ENCODE measurements at regions not wholly inside any gene's neighbourhood (a gene's known extent, or its start where the extent isn't known, plus 50 kb on each side); places are given as distances from the start of the nearest gene placed in this dataset.

- Mint-ChIP-seq H3K9me3 (peaks cover 7% of the 10 kb centered on the region), H3K4me1 (peaks cover 41% of the 10 kb centered on the region), H3K36me3 (ENCODE audit: low read depth) (peaks cover 29% of the 10 kb centered on the region), H3K4me3 (no peak overlapping the region), H3K27me3 (no peaks in the 10 kb centered on the region), H3K27ac (no peak overlapping the region)
- CTCF ChIA-PET = interaction anchor here (0.7 kb wide), 1 partner anchor 19 kb away, joined by 4 read pairs; no protein-coding TSS in a partner anchor
- POLR2A ChIA-PET = no interaction called here
- no peak for DNase-seq
Observed at GRCh38 chr11:95686265-95686664, 103.3 kb downstream of the FAM76B start.

DNA sequence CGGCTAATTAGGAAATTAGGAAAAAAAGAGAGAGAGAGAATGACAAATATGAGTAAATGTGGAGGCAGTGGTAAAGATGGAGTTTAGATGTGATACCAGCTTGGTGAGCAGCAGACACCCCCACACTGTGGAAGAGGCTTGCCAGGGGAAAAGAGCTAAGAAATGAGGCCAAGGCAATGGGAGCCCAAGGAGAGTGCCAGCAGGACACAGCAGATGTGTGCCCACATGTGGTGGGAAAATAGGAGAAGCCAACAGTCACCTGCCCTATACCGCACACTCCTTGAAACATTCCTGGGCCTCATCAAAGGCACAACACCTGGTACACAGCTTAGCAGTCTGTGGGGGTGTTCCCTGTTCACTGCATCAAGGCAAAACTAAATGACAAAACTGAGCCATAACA, 104.9 kb downstream of the FAM76B start:
- DNase-seq = no peak
- Mint-ChIP-seq H3K27me3 (no peaks in the 10 kb centered on the region), H3K4me3 (no peak overlapping the region), H3K36me3 (ENCODE audit: low read depth) (peaks cover 29% of the 10 kb centered on the region), H3K27ac (no peak overlapping the region), H3K4me1 (peaks cover 55% of the 10 kb centered on the region), H3K9me3 (peaks cover 7% of the 10 kb centered on the region)
- ChIA-PET CTCF (interaction anchor here (1.4 to 2.2 kb wide), 2 partner anchors 11 to 15 kb away, joined by 3 to 4 read pairs; no protein-coding TSS in a partner anchor), POLR2A (no interaction called here)

GRCh38 chr11:95684170-95684569, 105.4 kb downstream of the FAM76B start:
- ChIA-PET POLR2A (no interaction called here), CTCF (interaction anchor here (1.0 to 2.2 kb wide), 5 partner anchors 11 to 422 kb away, joined by 3 to 4 read pairs (median 3); no protein-coding TSS in a partner anchor)
- Mint-ChIP-seq H3K4me3 (no peak overlapping the region), H3K36me3 (ENCODE audit: low read depth) (peaks cover 29% of the 10 kb centered on the region), H3K9me3 (peaks cover 7% of the 10 kb centered on the region), H3K27ac (no peak overlapping the region), H3K27me3 (no peaks in the 10 kb centered on the region), H3K4me1 (peaks cover 60% of the 10 kb centered on the region)
- DNase-seq = no peak

DNA sequence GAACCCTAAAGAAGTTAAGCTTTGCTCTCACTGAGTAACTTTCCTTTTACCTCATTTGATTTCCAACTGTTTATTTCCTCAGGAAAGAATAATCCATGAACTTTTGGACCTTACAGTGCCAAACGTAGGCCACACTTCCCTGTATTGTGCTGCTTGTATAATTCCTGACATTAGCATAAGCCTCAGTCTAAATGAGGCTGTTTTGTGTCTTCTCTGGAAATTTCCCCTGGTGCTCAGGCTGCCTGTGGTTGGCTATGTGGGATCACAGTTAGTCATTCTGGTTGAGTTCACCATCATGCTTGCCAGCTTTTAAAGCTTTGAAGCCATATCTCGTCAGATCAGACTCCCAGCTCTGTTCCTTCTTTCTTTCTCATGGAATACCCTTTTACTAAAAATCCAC, 107.0 kb downstream of the FAM76B start:
- CTCF ChIA-PET = interaction anchor here (0.7 to 0.9 kb wide), 2 partner anchors 10 to 23 kb away, joined by 3 to 4 read pairs; no protein-coding TSS in a partner anchor
- POLR2A ChIA-PET = interaction anchor here (0.9 kb wide), 1 partner anchor 17 kb away, joined by 3 read pairs; no protein-coding TSS in a partner anchor
- H3K4me3 Mint-ChIP-seq = no peak overlapping the region
- H3K27ac Mint-ChIP-seq = no peak overlapping the region
- no peaks in the 10 kb centered on the region for H3K27me3 Mint-ChIP-seq
- DNase-seq = no peak
- peaks cover 22% of the 10 kb centered on the region for H3K36me3 Mint-ChIP-seq (ENCODE audit: low read depth)
- H3K4me1 Mint-ChIP-seq = peaks cover 61% of the 10 kb centered on the region
- H3K9me3 Mint-ChIP-seq = peaks cover 6% of the 10 kb centered on the region

GRCh38 chr11:95680169-95680929, 109.2 kb downstream of the FAM76B start:
- no peak for DNase-seq
- H3K27ac Mint-ChIP-seq = peak overlapping the region; percentile 69
- H3K4me1 Mint-ChIP-seq = peaks cover 54% of the 10 kb centered on the region
- H3K36me3 Mint-ChIP-seq (ENCODE audit: low read depth) = peaks cover 16% of the 10 kb centered on the region
- POLR2A ChIA-PET = no interaction called here
- no peak overlapping the region for H3K4me3 Mint-ChIP-seq
- no peaks in the 10 kb centered on the region for H3K27me3 Mint-ChIP-seq
- H3K9me3 Mint-ChIP-seq = peaks cover 12% of the 10 kb centered on the region
- CTCF ChIA-PET = interaction anchor here (0.6 to 4.1 kb wide), 5 partner anchors 13 to 675 kb away, joined by 3 to 14 read pairs (median 4); no protein-coding TSS in a partner anchor

DNA sequence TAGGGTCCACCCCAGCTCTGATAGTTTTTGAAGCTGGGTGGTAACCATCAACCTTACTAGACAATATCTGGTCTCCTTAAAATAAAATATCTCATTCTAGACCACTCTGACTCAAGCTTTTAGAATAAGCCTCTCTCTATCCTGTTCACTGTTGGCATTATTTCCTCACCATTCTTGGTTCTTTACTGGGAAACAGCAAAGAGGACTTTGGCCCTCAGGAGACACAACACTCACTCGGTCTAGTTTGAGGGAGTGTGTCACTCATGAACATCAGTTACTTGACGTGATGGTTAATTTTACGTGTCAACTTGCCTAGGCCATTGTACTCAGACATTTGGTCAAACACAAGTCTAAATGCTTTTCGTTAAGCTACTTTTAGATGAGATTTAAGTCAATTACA, 110.6 kb downstream of the FAM76B start:
- Mint-ChIP-seq H3K27ac (no peak overlapping the region), H3K9me3 (peaks cover 19% of the 10 kb centered on the region), H3K4me3 (no peak overlapping the region), H3K27me3 (no peaks in the 10 kb centered on the region), H3K36me3 (ENCODE audit: low read depth) (peaks cover 9% of the 10 kb centered on the region), H3K4me1 (peaks cover 58% of the 10 kb centered on the region)
- CTCF ChIA-PET = interaction anchor here (0.6 to 4.1 kb wide), 2 partner anchors 26 to 458 kb away, joined by 3 to 14 read pairs; no protein-coding TSS in a partner anchor
- POLR2A ChIA-PET = no interaction called here
- DNase-seq = no peak

DNA sequence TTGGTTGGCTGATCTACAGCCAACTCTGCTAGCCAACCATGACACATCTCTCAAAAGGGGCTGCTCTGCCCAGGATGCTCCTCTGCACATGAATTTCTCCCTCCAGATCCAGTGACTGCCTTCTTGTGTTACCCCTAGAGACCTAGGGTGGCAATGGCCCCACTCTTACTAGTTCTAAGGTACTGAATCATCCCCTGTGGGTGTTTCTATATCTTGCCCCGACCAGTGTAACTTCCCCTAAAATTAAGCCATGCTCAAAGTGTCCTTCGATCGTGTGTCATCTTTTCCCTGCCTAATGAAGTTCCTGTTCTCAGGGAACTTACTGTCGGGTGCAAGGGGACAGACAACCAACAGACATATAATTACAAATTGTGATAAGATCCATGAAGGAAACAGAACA, 113.3 kb downstream of the FAM76B start:
- H3K9me3 Mint-ChIP-seq = peaks cover 16% of the 10 kb centered on the region
- H3K36me3 Mint-ChIP-seq (ENCODE audit: low read depth) = peaks cover 3% of the 10 kb centered on the region
- H3K27ac Mint-ChIP-seq = no peak overlapping the region
- H3K27me3 Mint-ChIP-seq = no peaks in the 10 kb centered on the region
- DNase-seq = no peak
- H3K4me1 Mint-ChIP-seq = peaks cover 32% of the 10 kb centered on the region
- H3K4me3 Mint-ChIP-seq = no peak overlapping the region
- ChIA-PET POLR2A (no interaction called here), CTCF (interaction anchor here (0.9 kb wide), 1 partner anchor 18 kb away, joined by 3 read pairs; no protein-coding TSS in a partner anchor)

DNA sequence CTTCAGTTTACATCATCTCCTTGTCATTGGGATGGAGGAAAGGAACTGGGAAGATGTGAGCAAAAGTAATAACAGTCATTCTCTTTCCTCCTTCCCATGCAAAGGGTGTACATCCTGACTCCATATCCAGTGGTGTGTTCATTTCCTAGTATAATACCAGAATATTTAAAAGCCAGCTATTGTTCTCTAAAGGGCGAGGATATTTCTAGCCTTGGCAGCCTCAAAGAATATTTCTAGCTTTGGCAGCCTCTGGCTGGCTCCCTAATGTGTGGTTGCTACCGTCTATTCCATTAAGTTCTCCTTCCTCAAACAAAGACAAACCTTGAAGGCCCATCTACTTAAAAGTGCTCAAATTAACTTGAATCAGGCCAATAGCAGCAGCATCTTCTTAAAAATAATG, 114.0 kb downstream of the FAM76B start:
- no peak for DNase-seq
- Mint-ChIP-seq H3K27me3 (no peaks in the 10 kb centered on the region), H3K9me3 (peaks cover 19% of the 10 kb centered on the region), H3K4me1 (peaks cover 25% of the 10 kb centered on the region), H3K4me3 (no peak overlapping the region), H3K36me3 (ENCODE audit: low read depth) (peaks cover 3% of the 10 kb centered on the region), H3K27ac (no peak overlapping the region)
- CTCF ChIA-PET = interaction anchor here (0.9 kb wide), 1 partner anchor 18 kb away, joined by 3 read pairs; no protein-coding TSS in a partner anchor
- POLR2A ChIA-PET = no interaction called here

- POLR2A ChIA-PET = no interaction called here
- H3K36me3 Mint-ChIP-seq (ENCODE audit: low read depth) = peaks cover 3% of the 10 kb centered on the region
- CTCF ChIA-PET = no interaction called here
- H3K4me3 Mint-ChIP-seq = no peak overlapping the region
- peaks cover 18% of the 10 kb centered on the region for H3K4me1 Mint-ChIP-seq
- H3K27ac Mint-ChIP-seq = no peak overlapping the region
- peaks cover 19% of the 10 kb centered on the region for H3K9me3 Mint-ChIP-seq
- DNase-seq = no peak
- no peaks in the 10 kb centered on the region for H3K27me3 Mint-ChIP-seq
Observed at GRCh38 chr11:95674657-95675358, 114.8 kb downstream of the FAM76B start.

DNA sequence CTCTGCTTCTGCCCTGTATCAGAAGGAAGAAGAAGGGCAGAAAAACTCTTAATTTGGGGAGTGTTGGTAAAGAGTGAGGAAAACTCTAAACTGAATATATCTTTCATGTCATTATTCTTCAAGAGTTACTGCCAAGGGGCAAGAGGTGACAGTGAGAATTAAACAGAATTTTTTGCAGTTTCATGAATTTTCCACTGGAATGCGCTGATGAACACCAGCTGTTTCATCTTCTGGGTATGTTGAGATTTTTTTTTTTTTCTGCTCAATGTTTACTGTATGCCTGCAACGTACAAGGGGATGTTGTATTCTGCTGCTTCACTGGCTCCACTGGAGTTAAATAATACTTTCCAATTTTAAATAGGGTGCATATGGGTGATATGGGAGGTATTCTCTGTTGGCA, 117.8 kb downstream of the FAM76B start:
- no peaks in the 10 kb centered on the region for H3K27me3 Mint-ChIP-seq
- POLR2A ChIA-PET = interaction anchor here (0.6 kb wide), 1 partner anchor 90 kb away, joined by 3 read pairs; no protein-coding TSS in a partner anchor
- H3K4me1 Mint-ChIP-seq = peaks cover 12% of the 10 kb centered on the region
- peaks cover 3% of the 10 kb centered on the region for H3K36me3 Mint-ChIP-seq (ENCODE audit: low read depth)
- no peak overlapping the region for H3K4me3 Mint-ChIP-seq
- no peak for DNase-seq
- no peak overlapping the region for H3K27ac Mint-ChIP-seq
- CTCF ChIA-PET = interaction anchor here (0.6 kb wide), 1 partner anchor 67 kb away, joined by 3 read pairs; no protein-coding TSS in a partner anchor
- peaks cover 21% of the 10 kb centered on the region for H3K9me3 Mint-ChIP-seq

DNA sequence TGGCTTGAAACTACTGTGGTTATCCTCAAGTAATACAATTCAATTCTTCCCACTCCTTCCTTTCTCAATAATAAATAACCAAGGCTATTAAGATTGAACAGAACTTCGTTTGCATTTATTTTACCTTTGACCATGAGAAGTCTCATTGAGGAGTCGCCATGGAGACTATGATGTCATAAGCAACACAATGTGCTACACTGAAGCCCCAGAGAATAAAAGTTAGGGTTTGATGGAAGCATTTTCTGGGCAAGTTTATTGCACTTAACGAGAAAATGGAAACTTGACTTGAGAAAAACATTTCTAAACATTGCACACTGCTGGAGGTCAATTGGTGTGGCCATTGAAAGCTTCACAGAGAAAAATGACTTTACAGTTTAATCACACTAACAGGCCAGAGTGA, 121.5 kb downstream of the FAM76B start:
- Mint-ChIP-seq H3K27ac (no peak overlapping the region), H3K4me3 (no peak overlapping the region), H3K4me1 (no peaks in the 10 kb centered on the region), H3K27me3 (no peaks in the 10 kb centered on the region), H3K9me3 (peaks cover 10% of the 10 kb centered on the region), H3K36me3 (ENCODE audit: low read depth) (peaks cover 6% of the 10 kb centered on the region)
- POLR2A ChIA-PET = no interaction called here
- no peak for DNase-seq
- CTCF ChIA-PET = interaction anchor here (2.9 kb wide), 1 partner anchor 13 kb away, joined by 8 read pairs; no protein-coding TSS in a partner anchor

- ChIA-PET POLR2A (no interaction called here), CTCF (no interaction called here)
- no peak for DNase-seq
- peaks cover 11% of the 10 kb centered on the region for H3K9me3 Mint-ChIP-seq
- no peaks in the 10 kb centered on the region for H3K27me3 Mint-ChIP-seq
- H3K4me3 Mint-ChIP-seq = no peak overlapping the region
- H3K4me1 Mint-ChIP-seq = peaks cover 12% of the 10 kb centered on the region
- H3K36me3 Mint-ChIP-seq (ENCODE audit: low read depth) = peaks cover 8% of the 10 kb centered on the region
- H3K27ac Mint-ChIP-seq = no peak overlapping the region
Observed at GRCh38 chr11:95661162-95661561, 128.4 kb downstream of the FAM76B start.

DNA sequence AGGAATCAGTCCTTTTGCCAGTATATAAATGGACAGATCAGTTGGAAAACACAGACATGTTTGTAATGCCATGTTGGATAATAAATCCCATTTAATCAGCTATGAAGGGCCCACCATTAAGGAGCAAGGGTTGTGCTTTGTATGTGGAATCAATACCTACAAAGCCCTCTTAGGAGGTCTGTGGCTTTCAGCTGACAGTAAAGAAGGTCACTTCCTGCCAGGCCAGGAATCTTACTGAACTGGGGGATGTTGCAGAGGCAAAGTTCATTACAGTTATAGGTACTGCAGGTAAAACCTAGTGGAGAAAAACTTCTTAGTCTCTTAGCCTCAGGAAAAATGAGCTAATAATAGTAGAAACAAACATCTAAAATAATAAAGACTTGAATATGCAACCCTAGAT, 129.5 kb downstream of the FAM76B start:
- no peak for DNase-seq
- Mint-ChIP-seq H3K9me3 (peaks cover 8% of the 10 kb centered on the region), H3K27ac (no peak overlapping the region), H3K4me1 (peaks cover 12% of the 10 kb centered on the region), H3K27me3 (no peaks in the 10 kb centered on the region), H3K36me3 (ENCODE audit: low read depth) (peaks cover 4% of the 10 kb centered on the region), H3K4me3 (no peak overlapping the region)
- CTCF ChIA-PET = interaction anchor here (0.7 kb wide), 1 partner anchor 873 kb away, joined by 3 read pairs; no protein-coding TSS in a partner anchor
- POLR2A ChIA-PET = no interaction called here

All from activated CD4-positive, alpha-beta T cell treated with anti-CD3 and anti-CD28 coated beads, Interleukin-2, amount 10 ng/mL, durations not matched to agents 7 days and 5 days (primary cell).